Endothelial cell of umbilical vein (primary cell): ENCODE measurements at regions not wholly inside any gene's neighbourhood (a gene's known extent, or its start where the extent isn't known, plus 50 kb on each side); places are given as distances from the start of the nearest gene placed in this dataset.

Source experiments
- CTCF ChIP-seq, 2 donors: IDR thresholded peaks; 1 replicate in 1 of 2; 2 replicates in 1 of 2; pipeline ENCODE4 v1.5.1; 2011; ENCODE audit warnings: low read length in 2 of 2, mild to moderate bottlenecking in 2 of 2, moderate library complexity in 2 of 2, control low read depth in 1 of 2, inconsistent platforms in 1 of 2, low read depth in 1 of 2; ENCODE audit not compliant: insufficient read depth in 1 of 2; ENCODE audit errors: extremely low read depth in 1 of 2
- EZH2 ChIP-seq: IDR thresholded peaks from 2 replicates; pipeline ENCODE4 v1.6.1; 2012; ENCODE audit warnings: borderline replicate concordance, low read depth, mild to moderate bottlenecking, moderate library complexity, low read length, inconsistent platforms; ENCODE audit not compliant: severe bottlenecking
- POLR2A ChIP-seq: IDR thresholded peaks from 2 replicates; pipeline ENCODE4 v1.6.1; 2012; ENCODE audit warnings: low read depth, mild to moderate bottlenecking, control low read depth, low read length

- TF ChIP-seq POLR2A (no peak), CTCF (IDR thresholded peaks at IDR 0.05; ENCODE audit: extremely low read depth in 1 of 2, insufficient read depth in 1 of 2, low read depth in 1 of 2, low read length in 2 of 2) (no peak), EZH2 (no peak)
Observed at GRCh38 chr12:131513606-131514005, 197.3 kb upstream of the SFSWAP start.
